Mammary epithelial cell (primary cell): ENCODE measurements at regions not wholly inside any gene's neighbourhood (a gene's known extent, or its start where the extent isn't known, plus 50 kb on each side); places are given as distances from the start of the nearest gene placed in this dataset.

Experiments
- CTCF ChIP-seq, 2 donors: IDR thresholded peaks in 1 of 2; conservative IDR thresholded peaks in 1 of 2; 2 replicates each; pipeline ENCODE4 v1.5.1; 2011 to 2012; ENCODE audit warnings: inconsistent platforms in 2 of 2, low read length in 2 of 2, mild to moderate bottlenecking in 2 of 2, control low read depth in 1 of 2, low read depth in 1 of 2; ENCODE audit not compliant: insufficient read depth in 1 of 2; ENCODE audit errors: extremely low read depth in 1 of 2
- EZH2 ChIP-seq: IDR thresholded peaks from 2 replicates; pipeline ENCODE4 v1.6.1; 2012; ENCODE audit warnings: low read length, inconsistent platforms, borderline replicate concordance

- no peak for TF ChIP-seq EZH2
- no peak for TF ChIP-seq CTCF (conservative IDR thresholded peaks at IDR 0.05 in 1 of 2, IDR thresholded peaks at IDR 0.05 in 1 of 2; ENCODE audit: extremely low read depth in 1 of 2, insufficient read depth in 1 of 2, low read depth in 1 of 2, low read length in 2 of 2)
Measured at GRCh38 chr10:2306081-2306480, 568.8 kb upstream of the ADARB2 start.
